Stimulated activated CD4-positive, alpha-beta T cell treated with anti-CD3 and anti-CD28 coated beads, Interleukin-2, amount 100 ng/mL, for 4 hours (primary cell): ENCODE measurements at regions not wholly inside any gene's neighbourhood (a gene's known extent, or its start where the extent isn't known, plus 50 kb on each side); places are given as distances from the start of the nearest gene placed in this dataset.

ENCODE experiments used
- DNase-seq: peaks from one replicate; pipeline ENCODE4 v3.0.0-alpha.2; 2020; ENCODE audit warnings: low read depth

- no peak for DNase-seq
These were observed 84.9 kb downstream of the C11orf91 start for GRCh38 chr11:33615751-33616150.

DNA sequence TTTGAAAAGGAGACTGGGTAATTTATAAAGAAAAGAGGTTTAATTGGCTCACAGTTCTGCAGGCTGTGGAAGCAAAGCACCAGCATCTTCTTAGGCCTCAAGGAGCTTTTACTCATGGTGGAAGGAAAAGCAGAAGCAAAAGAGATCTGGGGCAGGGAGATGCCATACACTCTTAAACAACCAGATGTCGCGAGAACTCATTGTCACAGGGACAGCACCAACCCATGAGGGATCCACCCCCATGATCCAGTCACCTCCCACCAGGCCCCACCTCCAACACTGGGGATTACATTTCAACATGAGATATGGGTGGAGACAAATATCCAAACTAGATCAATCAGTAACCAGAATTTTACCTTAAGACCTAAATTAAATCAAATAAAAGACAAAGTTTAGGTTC is 87.2 kb downstream of the C11orf91 start:
- DNase-seq = no peak

DNA sequence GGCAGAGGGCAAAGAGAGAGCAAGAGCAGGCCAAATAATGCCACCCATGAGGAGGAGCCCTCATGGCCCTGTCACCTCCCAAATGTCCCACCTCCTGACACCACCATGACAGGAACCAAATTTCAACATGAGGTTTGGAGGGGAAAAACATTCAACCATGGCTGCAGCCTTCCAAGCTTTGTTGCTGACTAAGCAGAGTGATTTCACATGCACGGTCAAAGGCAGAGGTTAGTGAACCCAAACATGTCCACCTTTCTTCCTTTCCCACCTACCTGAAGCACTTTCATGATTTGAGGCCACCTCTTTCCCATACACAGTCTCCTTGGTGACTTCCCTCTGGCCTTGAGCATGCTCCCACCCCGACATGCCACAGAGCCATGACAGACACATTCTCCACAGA is 89.7 kb downstream of the C11orf91 start:
- no peak for DNase-seq

DNA sequence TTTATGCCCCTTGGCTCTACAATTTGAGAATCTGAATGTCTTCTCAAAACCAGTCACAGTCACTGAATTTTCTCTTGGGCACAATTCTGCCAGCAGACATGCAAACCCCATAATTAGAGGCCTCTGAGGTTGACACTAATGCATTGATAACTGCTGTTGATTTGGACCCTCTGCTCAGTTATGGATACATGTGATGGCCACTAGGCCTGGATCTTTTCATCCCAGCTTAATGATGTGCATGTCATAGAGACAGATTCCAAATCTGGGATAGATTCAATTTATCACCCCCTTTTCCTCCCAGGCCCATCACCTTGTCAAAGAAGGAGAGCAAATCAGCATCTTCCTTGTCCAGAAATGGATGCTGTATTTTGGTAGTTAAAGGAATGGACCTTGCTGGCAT is 92.2 kb downstream of the C11orf91 start:
- DNase-seq = no peak

DNA sequence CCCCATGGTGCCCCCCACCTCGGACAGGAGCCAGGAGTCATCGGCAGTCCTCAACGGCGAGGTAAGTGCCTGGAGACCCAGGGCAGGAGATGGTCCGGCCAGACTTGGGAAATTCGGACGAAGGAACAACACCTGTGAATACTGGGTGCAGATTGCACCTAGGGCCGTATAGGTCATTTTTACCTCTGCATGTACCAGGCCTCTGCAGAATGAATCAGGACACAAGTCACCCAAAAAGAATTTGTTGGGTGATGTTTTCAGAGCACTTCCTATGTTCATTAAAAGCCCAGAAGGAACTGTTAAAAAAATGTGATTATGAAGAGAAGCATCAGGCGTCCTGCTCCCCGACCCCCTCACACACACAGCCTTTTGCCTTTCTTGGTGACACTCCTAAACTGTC is 93.9 kb downstream of the C11orf91 start:
- no peak for DNase-seq

DNA sequence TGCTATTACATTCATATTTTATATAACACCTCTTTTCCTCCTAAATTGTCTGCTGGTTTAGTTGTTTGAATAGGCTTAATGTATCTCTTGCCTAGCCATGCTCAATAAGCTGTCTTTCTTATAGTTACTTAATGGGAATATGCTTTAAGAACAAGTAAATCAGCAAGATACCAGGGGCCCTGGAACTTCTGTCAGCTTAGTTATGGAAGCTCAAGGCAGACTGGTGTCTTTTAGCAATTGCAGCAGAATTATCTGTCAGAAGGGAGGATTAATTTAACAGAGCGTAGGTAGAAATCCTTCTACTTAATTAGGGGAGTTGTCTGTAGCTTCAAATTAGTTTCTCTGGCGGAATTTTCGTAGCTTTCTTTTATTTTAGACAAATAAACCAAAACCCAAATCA is 94.9 kb downstream of the C11orf91 start:
- no peak for DNase-seq

DNA sequence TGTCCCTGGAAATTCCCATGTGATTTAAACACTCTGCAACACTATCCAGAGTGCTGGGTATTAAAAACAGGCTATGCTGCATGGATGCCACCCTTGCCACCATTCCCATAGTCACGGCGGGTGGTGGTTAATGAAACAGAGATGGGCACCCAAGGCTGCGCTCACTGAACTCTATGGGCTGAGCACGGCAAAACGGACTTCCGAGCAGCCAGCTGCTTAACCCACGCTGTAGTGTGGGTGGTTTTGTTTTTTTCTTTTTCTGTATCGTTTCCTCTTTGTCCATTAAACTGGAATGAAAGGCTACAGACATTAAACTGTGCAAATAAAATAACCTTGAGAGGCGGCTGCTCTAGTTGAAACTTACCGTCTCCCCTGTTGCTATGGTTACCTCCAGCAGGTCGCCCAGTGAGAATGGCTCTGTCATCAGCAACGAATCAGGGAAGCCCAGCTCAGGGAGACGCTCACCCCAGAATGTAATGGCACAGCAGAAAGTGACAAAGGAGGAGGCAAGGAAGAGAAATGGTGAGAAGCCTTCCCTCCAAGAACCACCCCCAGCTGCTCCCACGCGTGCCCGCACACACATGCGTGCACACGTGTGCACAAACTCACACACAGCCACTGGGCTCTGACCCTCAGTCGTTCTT is 102.1 kb downstream of the C11orf91 start:
- no peak for DNase-seq

DNA sequence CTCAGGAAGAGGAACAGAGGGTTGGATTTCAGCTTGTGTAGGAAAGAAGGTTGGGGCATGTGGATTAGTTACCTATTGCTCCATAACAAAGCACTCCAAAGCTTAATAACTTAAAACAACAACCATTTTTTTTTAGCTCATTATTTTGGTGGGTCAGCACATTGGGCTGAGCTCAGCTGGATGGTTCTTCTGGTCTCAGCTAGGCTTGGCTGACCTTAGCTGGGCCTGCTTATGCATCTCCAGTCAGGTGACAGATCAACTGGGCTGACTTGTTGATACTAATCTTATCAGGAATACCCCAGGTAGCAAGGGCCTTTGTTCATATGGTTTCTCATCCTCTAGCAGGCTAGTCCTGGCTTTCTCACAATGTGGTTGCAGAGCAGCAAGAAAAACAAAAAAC is 106.4 kb downstream of the C11orf91 start:
- no peak for DNase-seq

- no peak for DNase-seq
These were observed 110.2 kb downstream of the C11orf91 start for GRCh38 chr11:33590441-33590840.

GRCh38 chr11:33588056-33588455 is 112.6 kb downstream of the C11orf91 start:
- no peak for DNase-seq

GRCh38 chr11:33585586-33586209 is 114.9 kb downstream of the C11orf91 start:
- no peak for DNase-seq

DNA sequence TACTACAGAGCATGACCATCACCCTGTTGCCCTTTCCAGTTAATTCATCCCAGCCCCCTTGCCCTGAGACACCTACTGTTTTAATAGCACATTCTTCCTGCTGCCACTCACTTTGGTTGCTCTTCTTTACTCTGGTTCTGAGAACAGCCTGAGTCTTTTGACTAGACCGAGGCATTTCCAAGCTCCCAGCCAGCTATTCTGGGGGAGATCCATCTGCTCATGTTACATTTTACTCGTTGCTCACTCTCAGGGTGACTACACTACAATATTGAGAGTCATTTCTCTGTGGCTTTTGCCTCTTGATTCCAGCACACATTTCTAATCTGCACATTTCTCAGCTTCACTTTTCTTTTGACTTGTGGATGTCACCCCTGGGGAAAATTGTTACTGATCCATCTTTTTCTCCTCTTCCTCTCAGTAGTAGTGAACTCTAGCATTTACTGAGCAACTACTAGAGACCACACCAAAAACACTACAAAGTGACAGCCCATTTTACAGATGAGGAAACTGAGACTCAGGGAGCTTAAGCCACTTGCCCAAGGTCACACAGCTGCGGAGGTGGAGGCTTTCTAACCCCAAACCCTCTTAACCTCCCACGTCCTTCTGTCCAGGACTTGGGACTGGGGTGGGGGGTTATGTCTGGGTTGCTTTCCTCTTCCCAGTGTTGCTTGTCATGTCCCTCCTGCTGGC is 117.8 kb downstream of the C11orf91 start:
- no peak for DNase-seq

DNA sequence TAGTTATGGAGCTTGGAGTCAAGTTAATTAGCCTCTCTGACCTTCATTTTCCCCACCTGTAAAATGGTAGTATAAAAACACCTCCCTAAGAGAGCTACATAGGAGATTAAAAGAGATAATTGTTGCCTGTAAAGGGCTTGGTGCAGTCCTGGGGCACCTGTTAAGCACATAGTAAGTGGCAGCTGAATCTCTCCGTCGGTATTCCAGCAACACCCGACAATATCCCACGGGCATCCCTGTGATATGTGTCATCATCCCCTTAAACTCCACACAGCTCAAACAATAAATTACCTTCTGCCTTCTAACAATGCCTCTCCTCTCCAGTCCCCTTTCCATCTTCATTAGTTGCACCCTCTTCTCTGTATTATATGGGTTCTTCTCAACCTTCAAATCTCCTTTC is 121.5 kb downstream of the C11orf91 start:
- DNase-seq = no peak

DNA sequence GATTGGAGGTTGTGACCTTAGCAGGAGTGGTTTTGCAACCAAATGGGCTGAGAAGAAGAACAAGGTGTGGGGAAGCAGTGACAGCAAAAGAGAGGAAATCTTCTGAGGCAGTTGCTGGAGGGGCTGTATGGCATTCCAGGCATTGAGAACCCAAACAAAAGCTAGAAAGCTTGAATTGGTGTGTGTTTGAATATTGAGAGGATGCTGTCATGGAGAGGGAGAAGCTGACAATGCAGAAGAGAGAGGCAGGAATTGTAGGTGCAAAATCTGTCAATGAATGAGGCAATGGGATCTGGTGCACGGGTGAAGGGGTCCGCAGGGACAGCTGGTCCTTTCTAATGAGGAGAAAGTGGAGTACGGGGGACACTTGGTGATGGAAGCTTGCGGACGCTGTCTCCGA is 123.4 kb downstream of the C11orf91 start:
- no peak for DNase-seq

GRCh38 chr11:33575311-33575710 is 125.3 kb downstream of the C11orf91 start:
- no peak for DNase-seq

DNA sequence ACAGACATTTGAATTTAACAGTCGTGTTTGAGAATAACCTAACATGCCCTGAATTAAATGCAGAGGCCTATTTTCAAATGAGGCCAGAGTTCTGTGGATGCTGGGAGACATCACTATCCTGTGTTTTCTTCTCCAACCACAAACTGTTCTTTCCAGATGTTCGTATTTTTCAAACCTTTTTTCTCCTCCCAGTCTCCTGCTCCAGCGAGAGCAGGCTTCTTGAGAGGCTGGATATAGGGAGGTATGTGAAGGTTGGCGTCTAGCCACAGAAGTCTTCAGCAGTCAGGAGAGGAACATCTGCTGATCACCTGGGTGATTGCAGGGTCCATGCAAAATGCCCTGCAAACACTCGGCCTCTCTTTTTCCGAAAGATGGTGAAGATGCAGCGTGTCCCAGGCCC is 126.3 kb downstream of the C11orf91 start:
- DNase-seq = no peak

DNA sequence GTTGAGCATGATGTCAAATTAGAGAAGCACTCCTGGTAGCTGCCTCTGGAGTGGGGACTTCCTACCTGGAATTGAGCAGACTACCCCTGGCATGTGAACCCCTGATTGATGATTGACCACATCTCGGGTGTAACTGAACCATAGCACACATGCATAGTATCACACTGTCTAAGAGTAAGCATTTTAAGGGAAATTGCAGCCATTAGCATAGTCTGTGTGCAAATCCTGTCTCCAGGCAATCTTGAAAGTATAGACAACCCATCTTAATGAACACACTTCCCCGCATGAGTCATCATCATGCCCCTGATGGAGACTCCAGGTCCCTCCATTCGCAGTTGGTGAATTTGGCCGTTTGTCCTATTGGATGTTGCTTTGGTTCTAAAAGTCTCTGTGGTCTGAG is 131.3 kb downstream of the C11orf91 start:
- no peak for DNase-seq

DNA sequence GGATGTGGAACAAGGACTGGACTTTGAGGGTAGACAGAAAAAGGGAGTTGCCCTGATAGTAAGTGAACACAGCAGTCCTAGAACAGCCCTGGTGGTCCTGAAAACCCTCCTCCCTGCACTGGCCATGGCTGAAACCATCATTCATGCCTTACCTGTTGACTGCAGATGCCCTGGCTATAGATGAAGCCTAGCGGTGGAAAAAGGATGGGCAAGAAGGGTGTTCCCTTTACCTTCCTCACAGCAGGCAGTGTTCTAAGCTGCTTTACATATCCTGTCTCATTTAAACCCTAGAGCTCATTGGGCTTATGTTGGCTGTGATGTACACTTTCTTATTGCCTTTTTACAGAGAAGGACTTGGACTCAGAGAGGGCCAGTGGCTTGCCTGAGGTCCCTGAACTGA is 133.6 kb downstream of the C11orf91 start:
- no peak for DNase-seq

DNA sequence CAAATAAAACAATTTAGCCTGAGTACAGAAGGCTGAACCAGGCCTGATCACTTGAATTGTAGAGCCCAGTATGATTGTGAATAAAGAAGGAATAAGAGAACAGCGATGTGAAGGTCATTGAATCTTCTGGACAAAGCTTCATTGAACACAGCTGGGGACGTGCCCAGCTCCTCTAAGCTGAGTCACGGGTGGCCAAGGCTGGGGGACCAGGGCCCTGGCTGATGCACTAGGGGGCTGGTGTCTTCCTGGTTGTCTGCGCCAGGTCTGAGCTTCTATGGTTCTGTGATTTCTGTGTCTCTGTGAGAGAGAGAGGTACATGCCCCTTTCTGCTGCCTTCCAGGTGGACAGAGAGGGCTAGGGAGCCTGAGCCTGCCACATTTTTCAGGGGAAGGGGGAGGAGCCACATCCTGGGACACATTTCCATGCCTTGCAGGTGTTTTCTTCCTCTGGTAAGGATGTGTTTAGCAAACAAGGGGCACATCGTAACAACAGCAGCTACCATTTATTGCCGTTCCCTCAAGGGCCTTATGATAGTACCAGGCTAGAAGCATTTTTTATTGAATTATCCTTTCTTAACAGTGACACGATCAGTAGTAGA is 135.7 kb downstream of the C11orf91 start:
- DNase-seq = no peak

DNA sequence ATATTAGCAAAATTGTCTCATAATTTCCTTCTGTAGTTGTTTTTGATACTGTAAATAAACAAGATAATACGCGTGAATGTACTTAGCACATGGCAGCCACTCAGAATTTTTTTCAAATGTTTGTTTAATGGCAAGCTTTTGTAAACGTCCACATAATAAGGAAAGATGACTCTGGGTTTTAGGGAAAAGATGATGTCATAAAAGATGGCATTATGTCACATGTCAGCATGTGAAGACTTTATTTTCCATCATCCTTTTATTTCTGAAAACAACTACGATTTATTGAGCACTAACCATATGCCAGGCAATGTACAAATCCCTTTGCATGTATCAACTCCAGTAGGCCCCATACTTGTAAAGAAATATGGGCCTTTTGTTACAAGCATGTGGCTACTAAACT is 139.9 kb downstream of the C11orf91 start:
- DNase-seq = no peak

DNA sequence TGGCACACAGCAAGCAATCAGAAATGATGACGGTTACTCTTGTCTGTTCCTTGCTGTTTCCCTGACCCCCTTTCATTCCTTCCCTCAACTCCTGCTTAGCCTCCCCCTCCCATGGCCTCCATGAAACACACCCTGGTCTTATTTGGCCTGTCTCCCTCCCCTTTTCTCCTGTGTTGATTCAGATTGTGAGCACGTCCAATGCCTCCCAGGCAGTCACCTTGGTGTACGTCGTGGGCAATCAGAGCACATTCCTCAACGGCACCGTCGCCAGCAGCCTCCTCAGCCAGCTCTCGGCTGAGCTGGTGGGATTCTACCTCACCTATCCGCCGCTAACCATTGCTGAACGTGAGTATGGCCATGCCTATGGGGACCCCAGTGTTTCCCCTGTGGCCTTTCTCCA is 141.1 kb downstream of the C11orf91 start:
- no peak for DNase-seq

DNA sequence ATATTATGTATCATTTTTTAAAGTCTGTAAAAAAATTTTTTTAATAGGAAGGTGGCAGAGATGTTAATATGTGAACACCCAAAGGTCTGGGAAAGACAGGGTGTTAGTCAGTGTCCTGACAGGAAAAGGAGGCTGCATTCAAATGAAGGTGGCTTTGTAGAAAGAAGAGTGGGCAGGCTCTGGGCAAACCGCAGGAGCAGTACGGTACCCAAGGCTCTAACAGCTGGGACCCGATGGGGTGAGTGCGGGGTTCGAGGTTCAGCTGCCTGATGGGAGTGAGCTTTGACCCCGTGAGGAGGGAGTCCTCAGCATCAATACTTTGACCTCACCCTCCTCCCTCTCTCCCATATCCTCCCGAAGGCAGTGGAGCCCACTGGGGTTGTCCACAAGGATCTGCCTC is 142.5 kb downstream of the C11orf91 start:
- no peak for DNase-seq

DNA sequence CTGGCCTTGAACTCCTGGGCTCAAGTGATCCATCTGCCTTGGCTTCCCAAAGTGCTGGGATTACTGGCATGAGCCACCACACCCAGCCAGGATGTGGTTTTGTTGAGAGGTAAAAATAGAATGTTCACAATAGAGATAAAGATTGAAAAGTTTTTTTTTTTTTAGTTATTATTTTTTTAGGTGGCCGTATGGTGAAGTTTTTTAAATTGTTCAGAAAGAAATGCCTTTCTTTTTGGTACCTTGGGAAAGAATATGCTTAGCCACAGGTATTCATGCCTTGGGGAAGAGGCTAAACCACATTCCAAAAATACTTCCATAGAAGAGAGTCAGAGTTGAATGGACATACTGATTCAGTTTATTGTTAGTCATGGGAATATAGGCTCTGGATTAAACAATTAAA is 143.4 kb downstream of the C11orf91 start:
- DNase-seq = no peak
